ENCODE measurements at regions not wholly inside any gene's neighbourhood (a gene's known extent, or its start where the extent isn't known, plus 50 kb on each side); places are given as distances from the start of the nearest gene placed in this dataset.
A peak's percentile ranks its signal among the peaks of the same experiment; 100 is the strongest.

GRCh38 chr2:12066116-12066515 lies 319.7 kb downstream of the LPIN1 start:
- Mint-ChIP-seq H3K4me1 (peaks cover 2% of the 10 kb centered on the region), H3K4me3 (no peak overlapping the region), H3K27me3 (peaks cover 15% of the 10 kb centered on the region), H3K36me3 (no peaks in the 10 kb centered on the region), H3K9me3 (no peaks in the 10 kb centered on the region), H3K27ac (no peak overlapping the region)
- DNase-seq, result no peak
- CTCF ChIA-PET, result no interaction called here

DNA sequence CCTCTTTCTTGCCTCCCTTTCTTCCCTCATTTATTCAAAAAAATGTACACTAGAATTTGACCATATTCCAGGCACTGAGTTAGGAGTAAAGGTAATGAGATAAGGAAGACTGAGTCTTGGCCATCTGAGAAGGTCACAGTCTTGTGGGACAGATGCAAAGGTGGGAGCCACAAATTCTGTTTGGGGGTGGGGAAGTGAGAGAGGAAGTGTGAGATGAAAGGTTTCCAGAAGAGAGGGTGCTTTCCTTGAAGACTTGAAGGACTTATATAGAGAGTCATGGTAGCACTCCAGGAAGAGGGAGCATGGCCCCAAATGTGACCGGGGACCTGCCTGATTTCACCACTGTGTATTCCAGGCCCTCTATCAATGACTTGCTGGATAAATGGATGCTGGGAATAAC lies 320.6 kb downstream of the LPIN1 start:
- CTCF ChIA-PET, result no interaction called here
- Mint-ChIP-seq H3K27me3 (peaks cover 12% of the 10 kb centered on the region), H3K9me3 (no peaks in the 10 kb centered on the region), H3K4me3 (no peak overlapping the region), H3K36me3 (no peaks in the 10 kb centered on the region), H3K4me1 (peaks cover 2% of the 10 kb centered on the region), H3K27ac (no peak overlapping the region)
- DNase-seq, result no peak

GRCh38 chr2:12068796-12069538 lies 322.5 kb downstream of the LPIN1 start:
- CTCF ChIA-PET, result no interaction called here
- H3K9me3 Mint-ChIP-seq, result no peaks in the 10 kb centered on the region
- H3K27ac Mint-ChIP-seq, result no peak overlapping the region
- H3K4me1 Mint-ChIP-seq, result peaks cover 2% of the 10 kb centered on the region
- H3K27me3 Mint-ChIP-seq, result peaks cover 9% of the 10 kb centered on the region
- DNase-seq, result no peak
- no peak overlapping the region for H3K4me3 Mint-ChIP-seq
- no peaks in the 10 kb centered on the region for H3K36me3 Mint-ChIP-seq

DNA sequence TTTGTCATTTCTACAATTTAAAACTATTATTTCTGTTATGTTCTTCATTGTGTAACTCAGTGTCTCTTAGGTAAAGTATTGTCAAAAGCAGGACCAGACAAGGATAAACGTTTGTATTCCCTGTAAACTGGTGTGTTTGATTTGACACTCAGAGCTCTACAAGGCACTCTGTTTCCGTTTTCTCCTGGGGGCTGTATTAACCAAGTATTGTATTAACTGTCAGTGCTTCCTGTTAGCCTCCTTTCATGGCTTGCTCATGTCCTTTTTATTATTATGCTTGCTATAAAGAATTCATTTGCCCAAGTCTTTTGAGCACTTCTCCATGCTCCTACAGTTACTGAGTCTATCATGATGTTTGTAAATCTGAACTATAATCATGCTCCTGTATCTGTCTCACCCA lies 323.7 kb downstream of the LPIN1 start:
- CTCF ChIA-PET, result no interaction called here
- Mint-ChIP-seq H3K27ac (no peak overlapping the region), H3K4me3 (no peak overlapping the region), H3K9me3 (no peaks in the 10 kb centered on the region), H3K4me1 (peaks cover 2% of the 10 kb centered on the region), H3K36me3 (no peaks in the 10 kb centered on the region), H3K27me3 (peaks cover 9% of the 10 kb centered on the region)
- DNase-seq, result no peak

- H3K4me1 Mint-ChIP-seq, result peaks cover 2% of the 10 kb centered on the region
- no peak overlapping the region for H3K4me3 Mint-ChIP-seq
- H3K27ac Mint-ChIP-seq, result no peak overlapping the region
- H3K9me3 Mint-ChIP-seq, result no peaks in the 10 kb centered on the region
- no peak for DNase-seq
- CTCF ChIA-PET, result no interaction called here
- H3K27me3 Mint-ChIP-seq, result peaks cover 9% of the 10 kb centered on the region
- H3K36me3 Mint-ChIP-seq, result no peaks in the 10 kb centered on the region
Measured at GRCh38 chr2:12070581-12070980, 324.1 kb downstream of the LPIN1 start.

GRCh38 chr2:12071318-12071717 lies 324.9 kb downstream of the LPIN1 start:
- H3K4me3 Mint-ChIP-seq, result no peak overlapping the region
- H3K27me3 Mint-ChIP-seq, result peaks cover 9% of the 10 kb centered on the region
- H3K36me3 Mint-ChIP-seq, result no peaks in the 10 kb centered on the region
- H3K9me3 Mint-ChIP-seq, result no peaks in the 10 kb centered on the region
- no peak for DNase-seq
- peaks cover 2% of the 10 kb centered on the region for H3K4me1 Mint-ChIP-seq
- no peak overlapping the region for H3K27ac Mint-ChIP-seq
- CTCF ChIA-PET, result no interaction called here

GRCh38 chr2:12073217-12073852 lies 326.9 kb downstream of the LPIN1 start:
- Mint-ChIP-seq H3K27ac (no peak overlapping the region), H3K9me3 (no peaks in the 10 kb centered on the region), H3K36me3 (no peaks in the 10 kb centered on the region), H3K4me1 (no peaks in the 10 kb centered on the region), H3K4me3 (no peak overlapping the region), H3K27me3 (peaks cover 5% of the 10 kb centered on the region)
- DNase-seq, result no peak
- CTCF ChIA-PET, result interaction anchor here (0.6 kb wide), 1 partner anchor 643 kb away, joined by 3 read pairs; no protein-coding TSS in a partner anchor

GRCh38 chr2:12074126-12074844 lies 327.9 kb downstream of the LPIN1 start:
- Mint-ChIP-seq H3K9me3 (no peaks in the 10 kb centered on the region), H3K27ac (no peak overlapping the region), H3K27me3 (peaks cover 9% of the 10 kb centered on the region), H3K4me3 (no peak overlapping the region), H3K4me1 (no peaks in the 10 kb centered on the region), H3K36me3 (no peaks in the 10 kb centered on the region)
- no peak for DNase-seq
- CTCF ChIA-PET, result no interaction called here

GRCh38 chr2:12074845-12075217 lies 328.4 kb downstream of the LPIN1 start:
- DNase-seq, result no peak
- Mint-ChIP-seq H3K4me1 (no peaks in the 10 kb centered on the region), H3K4me3 (no peak overlapping the region), H3K27me3 (peaks cover 12% of the 10 kb centered on the region), H3K27ac (no peak overlapping the region), H3K36me3 (no peaks in the 10 kb centered on the region), H3K9me3 (no peaks in the 10 kb centered on the region)
- CTCF ChIA-PET, result no interaction called here

DNA sequence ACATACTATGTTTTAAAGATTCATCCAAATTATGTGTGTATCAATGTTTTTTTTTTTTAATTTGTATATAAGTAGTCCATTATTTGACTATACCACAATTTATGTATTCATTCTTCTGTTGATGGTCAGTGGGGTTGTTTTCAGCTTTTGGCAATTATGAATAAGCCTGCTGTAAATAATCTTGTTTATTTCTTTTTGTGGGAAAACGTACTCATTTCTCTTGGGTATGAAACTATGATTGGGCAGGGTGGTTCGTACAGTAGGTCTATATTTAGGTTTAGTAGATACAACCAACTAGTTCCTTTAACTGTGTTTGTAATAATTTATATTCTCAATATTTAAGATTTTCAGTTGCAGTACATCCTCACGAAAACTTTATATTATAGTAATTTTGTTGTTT lies 329.2 kb downstream of the LPIN1 start:
- no peak for DNase-seq
- no peak overlapping the region for H3K27ac Mint-ChIP-seq
- H3K9me3 Mint-ChIP-seq, result no peaks in the 10 kb centered on the region
- H3K4me3 Mint-ChIP-seq, result no peak overlapping the region
- no peaks in the 10 kb centered on the region for H3K36me3 Mint-ChIP-seq
- peaks cover 12% of the 10 kb centered on the region for H3K27me3 Mint-ChIP-seq
- H3K4me1 Mint-ChIP-seq, result peaks cover 3% of the 10 kb centered on the region
- CTCF ChIA-PET, result no interaction called here

GRCh38 chr2:12076810-12077209 lies 330.4 kb downstream of the LPIN1 start:
- no peak overlapping the region for H3K27ac Mint-ChIP-seq
- peaks cover 2% of the 10 kb centered on the region for H3K9me3 Mint-ChIP-seq
- CTCF ChIA-PET, result interaction anchor here (1.0 kb wide), 1 partner anchor 10 kb away, joined by 4 read pairs; no protein-coding TSS in a partner anchor
- H3K27me3 Mint-ChIP-seq, result peaks cover 7% of the 10 kb centered on the region
- H3K4me3 Mint-ChIP-seq, result no peak overlapping the region
- DNase-seq, result no peak
- H3K36me3 Mint-ChIP-seq, result no peaks in the 10 kb centered on the region
- peaks cover 13% of the 10 kb centered on the region for H3K4me1 Mint-ChIP-seq

DNA sequence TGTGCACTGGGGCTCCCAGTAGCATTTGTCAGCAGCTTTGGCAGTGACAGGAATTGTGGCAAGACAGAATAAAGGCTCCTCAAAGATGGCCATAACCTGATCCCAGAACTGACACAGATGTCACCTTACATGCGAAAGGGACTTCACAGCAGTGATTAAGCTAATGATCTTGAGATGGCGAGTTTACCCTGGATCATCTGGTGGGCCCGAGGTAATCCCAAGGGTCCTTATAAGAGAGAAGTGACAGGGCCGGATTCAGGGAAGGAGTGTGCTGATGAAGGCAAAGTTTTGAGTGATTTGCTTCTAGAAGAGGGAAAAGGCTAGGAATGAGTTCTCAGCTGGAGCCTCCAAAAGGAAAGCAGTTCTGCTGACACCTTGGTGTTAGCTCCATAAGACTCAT lies 333.9 kb downstream of the LPIN1 start:
- Mint-ChIP-seq H3K4me1 (peaks cover 29% of the 10 kb centered on the region), H3K9me3 (peaks cover 2% of the 10 kb centered on the region), H3K4me3 (no peak overlapping the region), H3K27ac (no peak overlapping the region), H3K27me3 (peaks cover 7% of the 10 kb centered on the region), H3K36me3 (no peaks in the 10 kb centered on the region)
- CTCF ChIA-PET, result no interaction called here
- DNase-seq, result no peak

DNA sequence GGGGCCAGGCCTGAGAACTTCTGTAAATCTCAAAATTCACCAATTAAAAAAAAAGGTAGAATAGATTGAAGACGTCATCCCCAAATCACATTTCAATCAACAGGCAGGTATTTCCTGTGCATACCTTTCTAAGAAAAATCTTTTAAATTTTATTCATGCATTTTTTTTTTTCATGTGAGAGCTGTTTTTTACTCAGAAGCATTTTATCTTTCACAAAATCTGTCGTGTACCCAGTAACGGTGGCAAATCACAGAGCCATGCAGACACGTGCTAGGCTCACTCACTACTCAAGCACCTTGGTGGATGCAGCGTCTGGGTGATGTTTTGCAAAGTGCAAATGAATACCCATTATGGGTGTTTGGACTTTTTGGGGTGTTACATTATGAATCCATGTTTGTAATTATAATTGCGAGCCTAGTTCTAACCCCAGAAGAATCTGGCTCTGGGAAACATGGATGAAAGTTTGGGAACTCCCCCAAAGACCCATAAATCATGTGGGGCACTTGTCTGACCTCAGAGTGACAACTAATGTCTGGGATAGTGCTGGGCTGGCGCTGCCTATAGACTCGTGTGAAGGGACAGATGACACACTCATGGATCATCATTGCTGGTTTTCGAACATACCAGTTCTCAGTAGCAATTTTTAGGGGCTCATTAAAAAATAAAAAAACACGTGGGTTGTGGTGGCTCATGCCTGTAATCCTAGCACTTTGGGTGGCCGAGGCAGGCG lies 335.2 kb downstream of the LPIN1 start:
- H3K9me3 Mint-ChIP-seq, result peaks cover 2% of the 10 kb centered on the region
- H3K36me3 Mint-ChIP-seq, result no peaks in the 10 kb centered on the region
- peaks cover 7% of the 10 kb centered on the region for H3K27me3 Mint-ChIP-seq
- no peak overlapping the region for H3K4me3 Mint-ChIP-seq
- H3K27ac Mint-ChIP-seq, result no peak overlapping the region
- CTCF ChIA-PET, result no interaction called here
- H3K4me1 Mint-ChIP-seq, result peaks cover 29% of the 10 kb centered on the region
- DNase-seq, result peak; percentile 47

GRCh38 chr2:12083081-12083581 lies 336.7 kb downstream of the LPIN1 start:
- peaks cover 7% of the 10 kb centered on the region for H3K27me3 Mint-ChIP-seq
- H3K36me3 Mint-ChIP-seq, result no peaks in the 10 kb centered on the region
- no peak overlapping the region for H3K27ac Mint-ChIP-seq
- peaks cover 29% of the 10 kb centered on the region for H3K4me1 Mint-ChIP-seq
- no peak for DNase-seq
- H3K4me3 Mint-ChIP-seq, result no peak overlapping the region
- peaks cover 2% of the 10 kb centered on the region for H3K9me3 Mint-ChIP-seq
- CTCF ChIA-PET, result interaction anchor here (1.0 kb wide), 1 partner anchor 108 kb away, joined by 3 read pairs; no protein-coding TSS in a partner anchor
